Upper lobe of right lung (tissue), 1 donor: ENCODE measurements at regions not wholly inside any gene's neighbourhood (a gene's known extent, or its start where the extent isn't known, plus 50 kb on each side); places are given as distances from the start of the nearest gene placed in this dataset.

Experiments used
- ATAC-seq: fragments of 200-7000 bp; cut with Tn5 transposase; one replicate; pipeline ENCODE4 v1.9.1; 2020; ENCODE audit warnings: mild to moderate bottlenecking, moderate library complexity
- DNase-seq: peaks from one replicate; pipeline ENCODE4 v3.0.0-alpha.2; 2020
- H3K27ac ChIP-seq: fragments of 200-600 bp; one replicate; pipeline ENCODE4 v1.8.0; 2022
- H3K27me3 ChIP-seq: fragments of 200-600 bp; one replicate; pipeline ENCODE4 v1.8.0; 2022; ENCODE audit warnings: mild to moderate bottlenecking
- H3K36me3 ChIP-seq: fragments of 200-600 bp; one replicate; pipeline ENCODE4 v1.8.0; 2022
- H3K4me1 ChIP-seq: fragments of 200-600 bp; one replicate; pipeline ENCODE4 v1.8.0; 2022
- H3K4me3 ChIP-seq: fragments of 200-600 bp; one replicate; pipeline ENCODE4 v1.8.0; 2022; ENCODE audit warnings: mild to moderate bottlenecking
- H3K9me3 ChIP-seq: fragments of 200-600 bp; one replicate; pipeline ENCODE4 v1.8.0; 2022
- CTCF ChIP-seq: fragments of 200-600 bp; IDR thresholded peaks from one replicate; pipeline ENCODE4 v1.8.0; 2022; ENCODE audit warnings: antibody characterized with exemption
- intact Hi-C: fragments of 100-400 bp; cut with DNase I; formaldehyde crosslinking; loops from one replicate; pipeline ENCODE4 v1.11.0; 2022
- donor health status: DM: no; HTN: yes; CAD: no; lungs with severe emphysema.

GRCh38 chr18:69162649-69163048 is 238.0 kb upstream of the DOK6 start:
- intact Hi-C loops = no loop called here
- no peak for ATAC-seq
- no peak for DNase-seq
- H3K4me1 ChIP-seq = no peaks in the 10 kb centered on the region
- no peaks in the 10 kb centered on the region for H3K36me3 ChIP-seq
- no peaks in the 10 kb centered on the region for H3K27me3 ChIP-seq
- no peak overlapping the region for H3K27ac ChIP-seq
- TF ChIP-seq CTCF = no peak
- no peaks in the 10 kb centered on the region for H3K9me3 ChIP-seq
- H3K4me3 ChIP-seq = no peak overlapping the region

- DNase-seq (no peak), ATAC-seq (no peak)
- H3K27me3 ChIP-seq = no peaks in the 10 kb centered on the region
- H3K27ac ChIP-seq = no peak overlapping the region
- no peaks in the 10 kb centered on the region for H3K9me3 ChIP-seq
- no peak overlapping the region for H3K4me3 ChIP-seq
- no peaks in the 10 kb centered on the region for H3K4me1 ChIP-seq
- TF ChIP-seq CTCF = no peak
- no peaks in the 10 kb centered on the region for H3K36me3 ChIP-seq
- intact Hi-C loops = no loop called here
Observed at GRCh38 chr18:69172046-69172445, 228.6 kb upstream of the DOK6 start.

- Histone ChIP-seq H3K27ac (no peak overlapping the region), H3K27me3 (no peaks in the 10 kb centered on the region), H3K9me3 (no peaks in the 10 kb centered on the region), H3K36me3 (no peaks in the 10 kb centered on the region), H3K4me3 (no peak overlapping the region), H3K4me1 (no peaks in the 10 kb centered on the region)
- ATAC-seq (no peak), DNase-seq (no peak)
- intact Hi-C loops = no loop called here
- TF ChIP-seq CTCF = no peak
Observed at GRCh38 chr18:69175681-69176080, 225.0 kb upstream of the DOK6 start.

GRCh38 chr18:69176741-69177140 is 223.9 kb upstream of the DOK6 start:
- DNase-seq (no peak), ATAC-seq (no peak)
- Histone ChIP-seq H3K4me1 (no peaks in the 10 kb centered on the region), H3K4me3 (no peak overlapping the region), H3K36me3 (no peaks in the 10 kb centered on the region), H3K27me3 (no peaks in the 10 kb centered on the region), H3K9me3 (no peaks in the 10 kb centered on the region), H3K27ac (no peak overlapping the region)
- intact Hi-C loops = no loop called here
- no peak for TF ChIP-seq CTCF

- H3K36me3 ChIP-seq = no peaks in the 10 kb centered on the region
- no peak overlapping the region for H3K27ac ChIP-seq
- DNase-seq (no peak), ATAC-seq (no peak)
- TF ChIP-seq CTCF = no peak
- intact Hi-C loops = no loop called here
- H3K9me3 ChIP-seq = no peaks in the 10 kb centered on the region
- no peaks in the 10 kb centered on the region for H3K27me3 ChIP-seq
- no peak overlapping the region for H3K4me3 ChIP-seq
- H3K4me1 ChIP-seq = no peaks in the 10 kb centered on the region
Observed at GRCh38 chr18:69177702-69178101, 223.0 kb upstream of the DOK6 start.

GRCh38 chr18:69186162-69186561 is 214.5 kb upstream of the DOK6 start:
- H3K9me3 ChIP-seq = no peaks in the 10 kb centered on the region
- H3K36me3 ChIP-seq = no peaks in the 10 kb centered on the region
- ATAC-seq = no peak
- no peaks in the 10 kb centered on the region for H3K4me1 ChIP-seq
- no peak overlapping the region for H3K4me3 ChIP-seq
- H3K27ac ChIP-seq = no peak overlapping the region
- intact Hi-C loops = no loop called here
- no peak for TF ChIP-seq CTCF
- no peak for DNase-seq
- H3K27me3 ChIP-seq = no peaks in the 10 kb centered on the region
